Ovary (tissue), 3 donors: ENCODE measurements at regions not wholly inside any gene's neighbourhood (a gene's known extent, or its start where the extent isn't known, plus 50 kb on each side); places are given as distances from the start of the nearest gene placed in this dataset.

Source experiments
- CTCF ChIP-seq, 3 donors: fragments of 450-650 bp in 2 of 3; fragments of 200-600 bp in 1 of 3; IDR thresholded peaks; one replicate each; pipeline versions ENCODE4 v1.5.1 to v1.8.0; 2016 to 2022; ENCODE audit warnings: antibody characterized with exemption in 3 of 3, mild to moderate bottlenecking in 1 of 3
- POLR2A ChIP-seq: fragments of 450-650 bp; IDR thresholded peaks from one replicate; pipeline ENCODE4 v1.6.1; 2017; ENCODE audit warnings: antibody characterized with exemption, mild to moderate bottlenecking, moderate library complexity
- donor health status: DM: no; HTN: no; CAD: no.

- TF ChIP-seq CTCF (IDR thresholded peaks at IDR 0.05) (no peak), POLR2A (no peak)
Measured at GRCh38 chr4:81971637-81972381, 402.0 kb downstream of the HNRNPD start.
